Astrocyte (in vitro differentiated cells and primary cell): ENCODE measurements at regions not wholly inside any gene's neighbourhood (a gene's known extent, or its start where the extent isn't known, plus 50 kb on each side); places are given as distances from the start of the nearest gene placed in this dataset.

Source experiments
- DNase-seq: peaks from one replicate; pipeline ENCODE4 v3.0.0-alpha.2; 2010; ENCODE audit warnings: low read depth
- FAIRE-seq: peaks from 2 replicates; lab custom pipeline; 2011; peaks lifted over from hg19 to GRCh38; lab: Jason Lieb, UNC
- H2AFZ ChIP-seq: 2 replicates; pipeline ENCODE4 v1.6.0; 2012; ENCODE audit warnings: low read depth, low read length, inconsistent platforms
- H3K27ac ChIP-seq: 2 replicates; pipeline ENCODE4 v1.5.1; 2011; ENCODE audit warnings: low read depth, low read length, inconsistent platforms
- H3K27me3 ChIP-seq: 2 replicates; pipeline ENCODE4 v1.6.0; 2011; ENCODE audit warnings: low read length, inconsistent platforms; ENCODE audit not compliant: insufficient read depth
- H3K36me3 ChIP-seq: 2 replicates; pipeline ENCODE4 v1.5.1; 2011; ENCODE audit warnings: low read length, inconsistent platforms; ENCODE audit not compliant: insufficient read depth
- H3K4me1 ChIP-seq: 2 replicates; pipeline ENCODE4 v1.5.1; 2011; ENCODE audit warnings: low read length, inconsistent platforms; ENCODE audit not compliant: insufficient read depth
- H3K4me2 ChIP-seq: 2 replicates; pipeline ENCODE4 v1.6.0; 2012; ENCODE audit warnings: low read length, inconsistent platforms
- H3K4me3 ChIP-seq: 2 replicates; pipeline ENCODE4 v1.5.1; 2011; ENCODE audit warnings: low read depth, mild to moderate bottlenecking, low read length, inconsistent platforms; ENCODE audit not compliant: insufficient read depth
- H3K79me2 ChIP-seq: 2 replicates; pipeline ENCODE4 v1.6.0; 2012; ENCODE audit warnings: mild to moderate bottlenecking, low read length, inconsistent platforms; ENCODE audit not compliant: insufficient read depth
- H3K9ac ChIP-seq: 2 replicates; pipeline ENCODE4 v1.6.0; 2012; ENCODE audit warnings: mild to moderate bottlenecking, low read length, inconsistent platforms
- H3K9me3 ChIP-seq: 2 replicates; pipeline ENCODE4 v1.5.1; 2012; ENCODE audit warnings: low read depth, mild to moderate bottlenecking, low read length, inconsistent platforms; ENCODE audit not compliant: insufficient read depth
- H4K20me1 ChIP-seq: 2 replicates; pipeline ENCODE4 v1.6.0; 2012; ENCODE audit warnings: low read length, inconsistent platforms; ENCODE audit not compliant: insufficient read depth
- H3K27ac Mint-ChIP-seq: one replicate; pipeline ENCODE4 v1.8.0; 2021; ENCODE audit warnings: mild to moderate bottlenecking, mixed read lengths; ENCODE audit not compliant: unreplicated experiment
- H3K27me3 Mint-ChIP-seq: one replicate; pipeline ENCODE4 v1.8.0; 2021; ENCODE audit warnings: low read depth, mixed read lengths; ENCODE audit not compliant: unreplicated experiment
- H3K36me3 Mint-ChIP-seq: one replicate; pipeline ENCODE4 v1.8.0; 2021; ENCODE audit warnings: low read depth, mixed read lengths; ENCODE audit not compliant: unreplicated experiment
- H3K4me1 Mint-ChIP-seq: one replicate; pipeline ENCODE4 v1.8.0; 2021; ENCODE audit warnings: low read depth, mixed read lengths; ENCODE audit not compliant: unreplicated experiment
- H3K4me3 Mint-ChIP-seq: one replicate; pipeline ENCODE4 v1.8.0; 2021; ENCODE audit warnings: mild to moderate bottlenecking, moderate library complexity, mixed read lengths; ENCODE audit not compliant: unreplicated experiment
- H3K9me3 Mint-ChIP-seq: one replicate; pipeline ENCODE4 v1.8.0; 2021; ENCODE audit warnings: mild to moderate bottlenecking, mixed read lengths; ENCODE audit not compliant: unreplicated experiment
- EZH2 ChIP-seq: IDR thresholded peaks from 2 replicates; pipeline ENCODE4 v1.6.1; 2012; ENCODE audit warnings: mild to moderate bottlenecking, low read length, inconsistent platforms; ENCODE audit not compliant: insufficient read depth
- TF ChIP-seq, protein P1 (sequence below): IDR thresholded peaks from 2 replicates; pipeline ENCODE4 v1.5.1; 2011; ENCODE audit warnings: low read depth, mild to moderate bottlenecking, inconsistent platforms, low read length, moderate library complexity; ENCODE audit not compliant: insufficient read depth

- no peak overlapping the region for H3K4me2 ChIP-seq
- no peaks in the 10 kb centered on the region for H3K27me3 ChIP-seq
- H3K9me3 ChIP-seq, result no peaks in the 10 kb centered on the region
- DNase-seq (no peak), FAIRE-seq (no peak)
- no peaks in the 10 kb centered on the region for H4K20me1 ChIP-seq
- Mint-ChIP-seq H3K4me1 (no peaks in the 10 kb centered on the region), H3K36me3 (no peaks in the 10 kb centered on the region), H3K27ac (no peak overlapping the region), H3K9me3 (peaks cover 3% of the 10 kb centered on the region), H3K27me3 (no peaks in the 10 kb centered on the region), H3K4me3 (no peak overlapping the region)
- no peaks in the 10 kb centered on the region for H3K4me1 ChIP-seq
- no peak for TF ChIP-seq EZH2
- TF ChIP-seq, protein P1, sequence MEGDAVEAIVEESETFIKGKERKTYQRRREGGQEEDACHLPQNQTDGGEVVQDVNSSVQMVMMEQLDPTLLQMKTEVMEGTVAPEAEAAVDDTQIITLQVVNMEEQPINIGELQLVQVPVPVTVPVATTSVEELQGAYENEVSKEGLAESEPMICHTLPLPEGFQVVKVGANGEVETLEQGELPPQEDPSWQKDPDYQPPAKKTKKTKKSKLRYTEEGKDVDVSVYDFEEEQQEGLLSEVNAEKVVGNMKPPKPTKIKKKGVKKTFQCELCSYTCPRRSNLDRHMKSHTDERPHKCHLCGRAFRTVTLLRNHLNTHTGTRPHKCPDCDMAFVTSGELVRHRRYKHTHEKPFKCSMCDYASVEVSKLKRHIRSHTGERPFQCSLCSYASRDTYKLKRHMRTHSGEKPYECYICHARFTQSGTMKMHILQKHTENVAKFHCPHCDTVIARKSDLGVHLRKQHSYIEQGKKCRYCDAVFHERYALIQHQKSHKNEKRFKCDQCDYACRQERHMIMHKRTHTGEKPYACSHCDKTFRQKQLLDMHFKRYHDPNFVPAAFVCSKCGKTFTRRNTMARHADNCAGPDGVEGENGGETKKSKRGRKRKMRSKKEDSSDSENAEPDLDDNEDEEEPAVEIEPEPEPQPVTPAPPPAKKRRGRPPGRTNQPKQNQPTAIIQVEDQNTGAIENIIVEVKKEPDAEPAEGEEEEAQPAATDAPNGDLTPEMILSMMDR, result no peak
- no peaks in the 10 kb centered on the region for H3K36me3 ChIP-seq
- no peak overlapping the region for H3K9ac ChIP-seq
- no peak overlapping the region for H3K4me3 ChIP-seq
- H3K27ac ChIP-seq, result no peak overlapping the region
- no peak overlapping the region for H2AFZ ChIP-seq
- no peaks in the 10 kb centered on the region for H3K79me2 ChIP-seq
Measured at GRCh38 chr1:217953922-217954321, 322.8 kb downstream of the SPATA17 start.

DNA sequence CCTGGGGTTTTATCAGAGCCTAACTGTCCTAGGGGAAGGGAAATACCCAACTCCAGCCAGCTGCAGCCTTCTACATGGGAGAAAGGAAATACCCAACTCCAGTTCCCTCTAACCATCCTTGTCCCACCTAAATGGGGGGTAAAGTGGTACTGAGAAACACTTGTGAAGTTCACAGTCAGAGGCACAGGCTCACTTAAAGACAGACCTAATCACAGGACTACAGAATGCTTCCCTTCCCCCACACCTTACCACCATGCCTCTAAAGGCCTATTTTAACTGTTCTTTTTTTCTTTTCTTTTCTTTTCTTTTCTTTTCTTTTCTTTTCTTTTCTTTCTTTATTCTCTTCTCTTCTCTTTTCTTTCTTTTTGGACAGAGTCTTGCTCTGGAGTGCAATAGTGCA lies 324.6 kb downstream of the SPATA17 start:
- no peak overlapping the region for H2AFZ ChIP-seq
- FAIRE-seq, result no peak
- peaks cover 7% of the 10 kb centered on the region for H3K9me3 Mint-ChIP-seq

GRCh38 chr1:217965156-217965786 lies 319.8 kb upstream of the RRP15 start:
- Mint-ChIP-seq H3K27ac (no peak overlapping the region), H3K9me3 (peaks cover 3% of the 10 kb centered on the region), H3K4me3 (no peak overlapping the region), H3K4me1 (no peaks in the 10 kb centered on the region), H3K36me3 (peaks cover 1% of the 10 kb centered on the region), H3K27me3 (no peaks in the 10 kb centered on the region)
- FAIRE-seq (no peak), DNase-seq (no peak)
- H3K4me1 ChIP-seq, result no peaks in the 10 kb centered on the region
- no peak overlapping the region for H3K9ac ChIP-seq
- H2AFZ ChIP-seq, result no peak overlapping the region
- H3K27me3 ChIP-seq, result no peaks in the 10 kb centered on the region
- no peaks in the 10 kb centered on the region for H3K79me2 ChIP-seq
- no peak overlapping the region for H3K27ac ChIP-seq
- no peaks in the 10 kb centered on the region for H3K9me3 ChIP-seq
- no peak for TF ChIP-seq EZH2
- no peak overlapping the region for H3K4me2 ChIP-seq
- no peaks in the 10 kb centered on the region for H3K36me3 ChIP-seq
- H4K20me1 ChIP-seq, result no peaks in the 10 kb centered on the region
- no peak overlapping the region for H3K4me3 ChIP-seq

More for the DNA sequence above, 324.6 kb downstream of the SPATA17 start:
- no peaks in the 10 kb centered on the region for H3K4me1 Mint-ChIP-seq
- no peak overlapping the region for H3K27ac Mint-ChIP-seq
- Histone ChIP-seq H3K79me2 (no peaks in the 10 kb centered on the region), H3K4me3 (no peak overlapping the region), H4K20me1 (no peaks in the 10 kb centered on the region), H3K4me2 (no peak overlapping the region), H3K9ac (no peak overlapping the region), H3K9me3 (no peaks in the 10 kb centered on the region), H3K27me3 (no peaks in the 10 kb centered on the region), H3K36me3 (no peaks in the 10 kb centered on the region), H3K27ac (no peak overlapping the region), H3K4me1 (no peaks in the 10 kb centered on the region)
- H3K36me3 Mint-ChIP-seq, result no peaks in the 10 kb centered on the region
- no peaks in the 10 kb centered on the region for H3K27me3 Mint-ChIP-seq
- H3K4me3 Mint-ChIP-seq, result no peak overlapping the region
- no peak for DNase-seq
- no peak for TF ChIP-seq EZH2
- TF ChIP-seq, protein P1, result no peak
